DND-41 (cell line): ENCODE measurements at regions not wholly inside any gene's neighbourhood (a gene's known extent, or its start where the extent isn't known, plus 50 kb on each side); places are given as distances from the start of the nearest gene placed in this dataset.

ENCODE experiments used
- EZH2 ChIP-seq: IDR thresholded peaks from 3 replicates; pipeline ENCODE4 v1.6.1; 2012; ENCODE audit warnings: borderline replicate concordance, low read depth, mild to moderate bottlenecking, moderate library complexity, low read length, inconsistent platforms; ENCODE audit not compliant: severe bottlenecking
- TF ChIP-seq, protein P1 (sequence below): IDR thresholded peaks from 2 replicates; pipeline ENCODE4 v1.5.1; 2012; ENCODE audit warnings: borderline replicate concordance, low read length, moderate library complexity, mild to moderate bottlenecking; ENCODE audit not compliant: poor library complexity, severe bottlenecking; ENCODE audit errors: extremely low read depth

DNA sequence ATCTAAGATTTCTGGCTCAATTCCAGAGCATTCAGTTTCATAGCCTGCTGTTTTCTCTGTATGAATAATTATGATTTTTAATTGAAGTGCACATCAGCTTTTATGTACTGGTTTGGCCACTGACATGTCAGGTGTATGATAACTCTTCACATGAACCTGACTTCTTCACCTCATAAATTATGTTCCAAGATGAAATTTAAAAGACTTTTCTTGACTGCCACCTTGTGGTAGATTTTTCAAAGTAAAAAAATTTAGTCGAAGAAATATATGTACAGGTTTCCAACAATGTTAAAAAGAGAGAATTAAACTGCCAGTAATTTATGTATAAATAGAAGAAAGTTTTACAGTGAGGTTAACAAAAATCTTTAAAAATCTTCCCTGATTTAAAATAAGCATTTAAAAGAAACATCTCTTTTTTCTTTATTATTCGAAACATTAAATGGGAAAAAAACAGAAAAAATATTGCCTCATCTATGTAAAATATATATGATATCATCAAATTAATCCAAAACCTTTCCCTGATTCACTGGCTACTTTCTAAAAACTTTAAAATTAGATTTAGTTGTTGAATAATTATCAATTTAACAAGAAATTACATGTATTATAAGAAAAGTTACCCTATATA is 124.9 kb upstream of the ATXN7L3B start:
- TF ChIP-seq, protein P1, sequence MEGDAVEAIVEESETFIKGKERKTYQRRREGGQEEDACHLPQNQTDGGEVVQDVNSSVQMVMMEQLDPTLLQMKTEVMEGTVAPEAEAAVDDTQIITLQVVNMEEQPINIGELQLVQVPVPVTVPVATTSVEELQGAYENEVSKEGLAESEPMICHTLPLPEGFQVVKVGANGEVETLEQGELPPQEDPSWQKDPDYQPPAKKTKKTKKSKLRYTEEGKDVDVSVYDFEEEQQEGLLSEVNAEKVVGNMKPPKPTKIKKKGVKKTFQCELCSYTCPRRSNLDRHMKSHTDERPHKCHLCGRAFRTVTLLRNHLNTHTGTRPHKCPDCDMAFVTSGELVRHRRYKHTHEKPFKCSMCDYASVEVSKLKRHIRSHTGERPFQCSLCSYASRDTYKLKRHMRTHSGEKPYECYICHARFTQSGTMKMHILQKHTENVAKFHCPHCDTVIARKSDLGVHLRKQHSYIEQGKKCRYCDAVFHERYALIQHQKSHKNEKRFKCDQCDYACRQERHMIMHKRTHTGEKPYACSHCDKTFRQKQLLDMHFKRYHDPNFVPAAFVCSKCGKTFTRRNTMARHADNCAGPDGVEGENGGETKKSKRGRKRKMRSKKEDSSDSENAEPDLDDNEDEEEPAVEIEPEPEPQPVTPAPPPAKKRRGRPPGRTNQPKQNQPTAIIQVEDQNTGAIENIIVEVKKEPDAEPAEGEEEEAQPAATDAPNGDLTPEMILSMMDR, result peak; percentile 53
- TF ChIP-seq EZH2, result no peak
